ENCODE measurements at regions not wholly inside any gene's neighbourhood (a gene's known extent, or its start where the extent isn't known, plus 50 kb on each side); places are given as distances from the start of the nearest gene placed in this dataset.
"Not testable (repeated sequence)": the region's sequence is repeated elsewhere in the genome, so short reads cannot be mapped to it uniquely, and the experiment has no call there.

GRCh38 chr13:90027409-90027808 lies 1320.1 kb upstream of the MIR17HG start:
- DNase-seq, result no peak

- DNase-seq, result no peak
These were observed 1315.2 kb upstream of the MIR17HG start for GRCh38 chr13:90032313-90032712.

- DNase-seq, result no peak
These were observed 1314.5 kb upstream of the MIR17HG start for GRCh38 chr13:90032841-90033493.

GRCh38 chr13:90039516-90039915 lies 1308.0 kb upstream of the MIR17HG start:
- DNase-seq, result no peak

GRCh38 chr13:90047600-90047999 lies 1299.9 kb upstream of the MIR17HG start:
- no peak for DNase-seq

GRCh38 chr13:90049989-90050671 lies 1297.4 kb upstream of the MIR17HG start:
- DNase-seq, result no peak

- DNase-seq, result no peak
These were observed 1292.4 kb upstream of the MIR17HG start for GRCh38 chr13:90055121-90055520.

GRCh38 chr13:90055760-90056159 lies 1291.7 kb upstream of the MIR17HG start:
- DNase-seq, result no peak

GRCh38 chr13:90064226-90064625 lies 1283.3 kb upstream of the MIR17HG start:
- DNase-seq, result not testable (repeated sequence)

GRCh38 chr13:90068658-90069057 lies 1278.8 kb upstream of the MIR17HG start:
- DNase-seq, result no peak

- DNase-seq, result no peak
These were observed 1277.1 kb upstream of the MIR17HG start for GRCh38 chr13:90070362-90070761.

- no peak for DNase-seq
These were observed 1276.5 kb upstream of the MIR17HG start for GRCh38 chr13:90070837-90071525.

- no peak for DNase-seq
These were observed 1262.7 kb upstream of the MIR17HG start for GRCh38 chr13:90084684-90085290.

GRCh38 chr13:90089051-90089450 lies 1258.4 kb upstream of the MIR17HG start:
- no peak for DNase-seq

- no peak for DNase-seq
These were observed 1255.9 kb upstream of the MIR17HG start for GRCh38 chr13:90091611-90092010.

GRCh38 chr13:90094357-90094756 lies 1253.1 kb upstream of the MIR17HG start:
- DNase-seq, result no peak

GRCh38 chr13:90098577-90098976 lies 1248.9 kb upstream of the MIR17HG start:
- DNase-seq, result no peak

- DNase-seq, result no peak
These were observed 1247.6 kb upstream of the MIR17HG start for GRCh38 chr13:90099847-90100246.

GRCh38 chr13:90103099-90103784 lies 1244.2 kb upstream of the MIR17HG start:
- DNase-seq, result no peak

- no peak for DNase-seq
These were observed 1242.7 kb upstream of the MIR17HG start for GRCh38 chr13:90104764-90105163.

GRCh38 chr13:90105276-90105675 lies 1242.2 kb upstream of the MIR17HG start:
- no peak for DNase-seq

- no peak for DNase-seq
These were observed 1241.5 kb upstream of the MIR17HG start for GRCh38 chr13:90105849-90106496.

Data from effector CD8-positive, alpha-beta T cell (primary cell).